Pancreas (tissue), 10 donors: ENCODE measurements at regions not wholly inside any gene's neighbourhood (a gene's known extent, or its start where the extent isn't known, plus 50 kb on each side); places are given as distances from the start of the nearest gene placed in this dataset.

Experiments
- ATAC-seq, 4 donors: fragments of 200-7000 bp; cut with Tn5 transposase; one replicate each; pipeline versions ENCODE4 v1.8.0 to v1.9.1; 2020; ENCODE audit warnings: mild to moderate bottlenecking in 4 of 4, moderate library complexity in 4 of 4
- DNase-seq, 6 donors: peaks; one replicate each; pipeline ENCODE4 v3.0.0-alpha.2; 2020
- FAIRE-seq: peaks from 2 replicates; lab custom pipeline; 2012; peaks lifted over from hg19 to GRCh38; lab: Jason Lieb, UNC
- H3K27ac ChIP-seq, 4 donors: fragments of 200-600 bp; sonication (generic); 1 replicate in 3 of 4; 2 replicates in 1 of 4; pipeline versions ENCODE4 v1.5.0 to v1.8.0; 2020
- H3K27me3 ChIP-seq, 4 donors: fragments of 200-600 bp; one replicate each; pipeline ENCODE4 v1.8.0; 2021
- H3K36me3 ChIP-seq, 3 donors: fragments of 200-600 bp; sonication (generic) in 1 of 3; one replicate each; pipeline versions ENCODE4 v1.5.0 to v1.8.0; 2020 to 2021
- H3K4me1 ChIP-seq, 3 donors: fragments of 200-600 bp; one replicate each; pipeline ENCODE4 v1.8.0; 2021
- H3K4me3 ChIP-seq, 4 donors: fragments of 200-600 bp; sonication (generic) in 2 of 4; one replicate each; pipeline versions ENCODE4 v1.5.0 to v1.8.0; 2020 to 2021
- H3K9me3 ChIP-seq, 4 donors: fragments of 200-600 bp; one replicate each; pipeline ENCODE4 v1.8.0; 2021
- WGBS, 2 donors: extraction: QIAGEN DNeasy Blood & Tissue Kit; methylation state at CpG; one replicate each; pipeline ENCODE4 v1.1.7; 2013; 5-methylcytosine and 5-hydroxymethylcytosine counted together
- intact Hi-C, 3 donors: fragments of 100-400 bp; cut with DNase I; formaldehyde crosslinking; loops; one replicate each; pipeline versions ENCODE4 v1.11.1 to v1.14.2; 2022
- TF ChIP-seq, protein P1 (sequence below), 4 donors: fragments of 200-600 bp; sonication (generic) in 3 of 4; IDR thresholded peaks; one replicate each; pipeline versions ENCODE4 v1.5.0 to v1.8.0; 2021; ENCODE audit warnings: antibody characterized with exemption in 4 of 4
- donor health status: healthy with polysubstance abuse.
- donor health status: DM: no; HTN: no; CAD: no; lungs with moderate emphysema.
- donor health status: DM: no; HTN: no; CAD: no.
- donor health status: control.
- donor health status: control.
- donor health status: Bipolar disorder and iron deficiency.
- donor health status: DM: yes; HTN: yes; CAD: no.
- donor health status: DM: no; HTN: no; CAD: no.
- donor health status: DM: no; HTN: no; CAD: no.
- donor health status: DM: yes; HTN: yes; CAD: no.

GRCh38 chr6:23184351-23184750 is 615.0 kb downstream of the HDGFL1 start:
- WGBS, 2 donors, result 70 to 89% methylated on average over 3 of the region's 3 CpGs
- DNase-seq (no peak), ATAC-seq (no peak)

GRCh38 chr6:23195487-23195886 is 626.1 kb downstream of the HDGFL1 start:
- intact Hi-C loops, result no loop called here
- TF ChIP-seq, protein P1, sequence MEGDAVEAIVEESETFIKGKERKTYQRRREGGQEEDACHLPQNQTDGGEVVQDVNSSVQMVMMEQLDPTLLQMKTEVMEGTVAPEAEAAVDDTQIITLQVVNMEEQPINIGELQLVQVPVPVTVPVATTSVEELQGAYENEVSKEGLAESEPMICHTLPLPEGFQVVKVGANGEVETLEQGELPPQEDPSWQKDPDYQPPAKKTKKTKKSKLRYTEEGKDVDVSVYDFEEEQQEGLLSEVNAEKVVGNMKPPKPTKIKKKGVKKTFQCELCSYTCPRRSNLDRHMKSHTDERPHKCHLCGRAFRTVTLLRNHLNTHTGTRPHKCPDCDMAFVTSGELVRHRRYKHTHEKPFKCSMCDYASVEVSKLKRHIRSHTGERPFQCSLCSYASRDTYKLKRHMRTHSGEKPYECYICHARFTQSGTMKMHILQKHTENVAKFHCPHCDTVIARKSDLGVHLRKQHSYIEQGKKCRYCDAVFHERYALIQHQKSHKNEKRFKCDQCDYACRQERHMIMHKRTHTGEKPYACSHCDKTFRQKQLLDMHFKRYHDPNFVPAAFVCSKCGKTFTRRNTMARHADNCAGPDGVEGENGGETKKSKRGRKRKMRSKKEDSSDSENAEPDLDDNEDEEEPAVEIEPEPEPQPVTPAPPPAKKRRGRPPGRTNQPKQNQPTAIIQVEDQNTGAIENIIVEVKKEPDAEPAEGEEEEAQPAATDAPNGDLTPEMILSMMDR (IDR thresholded peaks at IDR 0.05), result no peak
- WGBS, 2 donors, result 64 to 78% methylated on average over 3 of the region's 3 CpGs
- Histone ChIP-seq H3K27ac (no peak overlapping the region), H3K9me3 (no peaks in the 10 kb centered on the region), H3K4me1 (no peaks in the 10 kb centered on the region), H3K27me3 (no peaks in the 10 kb centered on the region), H3K36me3 (no peaks in the 10 kb centered on the region), H3K4me3 (no peak overlapping the region)
- ATAC-seq (no peak), DNase-seq (no peak), FAIRE-seq (no peak)

More at GRCh38 chr6:23184351-23184750, 615.0 kb downstream of the HDGFL1 start:
- Histone ChIP-seq H3K36me3 (no peaks in the 10 kb centered on the region), H3K27ac (no peak overlapping the region), H3K4me1 (no peaks in the 10 kb centered on the region), H3K27me3 (no peaks in the 10 kb centered on the region), H3K9me3 (no peaks in the 10 kb centered on the region), H3K4me3 (no peak overlapping the region)
- FAIRE-seq, result no peak
- intact Hi-C loops, result no loop called here
- TF ChIP-seq, protein P1 (IDR thresholded peaks at IDR 0.05), result no peak

GRCh38 chr6:23199541-23199940 is 630.2 kb downstream of the HDGFL1 start:
- DNase-seq (no peak), FAIRE-seq (no peak), ATAC-seq (no peak)
- no peaks in the 10 kb centered on the region for H3K36me3 ChIP-seq
- H3K27ac ChIP-seq, result no peak overlapping the region
- 64 to 80% methylated on average over 4 of the region's 4 CpGs for WGBS, 2 donors
- TF ChIP-seq, protein P1 (IDR thresholded peaks at IDR 0.05), result no peak
- H3K4me3 ChIP-seq, result no peak overlapping the region
- no peaks in the 10 kb centered on the region for H3K9me3 ChIP-seq
- intact Hi-C loops, result no loop called here
- H3K4me1 ChIP-seq, result no peaks in the 10 kb centered on the region
- H3K27me3 ChIP-seq, result no peaks in the 10 kb centered on the region

DNA sequence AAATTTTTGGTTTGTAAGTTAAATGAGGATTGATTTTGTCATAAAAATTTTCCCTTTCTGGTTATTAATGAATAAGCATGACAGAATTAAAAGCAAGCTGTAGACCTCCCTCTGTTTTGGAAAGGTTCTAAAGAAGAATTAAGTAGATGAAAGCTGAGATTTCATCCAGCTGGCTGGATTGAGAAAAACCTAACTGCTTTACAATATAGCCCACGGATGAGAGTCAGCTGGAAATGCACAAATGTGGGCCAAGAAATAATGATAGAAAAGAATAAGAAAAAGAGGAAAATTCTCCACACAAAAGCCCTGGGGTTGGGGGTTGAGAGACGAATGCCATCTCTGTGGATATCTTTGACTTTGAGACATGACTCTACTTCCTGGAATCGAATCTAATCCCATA is 631.6 kb downstream of the HDGFL1 start:
- TF ChIP-seq, protein P1 (IDR thresholded peaks at IDR 0.05), result no peak
- WGBS, 2 donors, result 46 to 56% methylated on average over 3 of the region's 3 CpGs
- H3K9me3 ChIP-seq, result no peaks in the 10 kb centered on the region
- intact Hi-C loops, result no loop called here
- DNase-seq (no peak), FAIRE-seq (no peak), ATAC-seq (no peak)
- no peaks in the 10 kb centered on the region for H3K36me3 ChIP-seq
- no peaks in the 10 kb centered on the region for H3K4me1 ChIP-seq
- no peak overlapping the region for H3K4me3 ChIP-seq
- H3K27ac ChIP-seq, result no peak overlapping the region
- H3K27me3 ChIP-seq, result no peaks in the 10 kb centered on the region

GRCh38 chr6:23202207-23202606 is 632.8 kb downstream of the HDGFL1 start:
- H3K36me3 ChIP-seq, result no peaks in the 10 kb centered on the region
- H3K27me3 ChIP-seq, result no peaks in the 10 kb centered on the region
- no peaks in the 10 kb centered on the region for H3K4me1 ChIP-seq
- ATAC-seq (no peak), FAIRE-seq (no peak), DNase-seq (no peak)
- H3K9me3 ChIP-seq, result no peaks in the 10 kb centered on the region
- TF ChIP-seq, protein P1 (IDR thresholded peaks at IDR 0.05), result no peak
- intact Hi-C loops, result no loop called here
- WGBS, 2 donors, result 50 to 74% methylated on average over 5 of the region's 5 CpGs
- no peak overlapping the region for H3K27ac ChIP-seq
- H3K4me3 ChIP-seq, result no peak overlapping the region
